ENCODE measurements at regions not wholly inside any gene's neighbourhood (a gene's known extent, or its start where the extent isn't known, plus 50 kb on each side); places are given as distances from the start of the nearest gene placed in this dataset.

- DNase-seq: no peak
Observed at GRCh38 chr15:93141371-93141794, 52.4 kb upstream of the RGMA start.

GRCh38 chr15:93139436-93139835 is 50.4 kb upstream of the RGMA start:
- DNase-seq: no peak

GRCh38 chr15:93138681-93139250 is 49.8 kb upstream of the RGMA start:
- no peak for DNase-seq

Data from right forelimb (tissue), 1 donor.